HEK293 (cell line): ENCODE measurements at regions not wholly inside any gene's neighbourhood (a gene's known extent, or its start where the extent isn't known, plus 50 kb on each side); places are given as distances from the start of the nearest gene placed in this dataset.

ENCODE experiments used
- KLF9 ChIP-seq: fragments of 450-650 bp; formaldehyde crosslinking; IDR thresholded peaks from 2 replicates; pipeline ENCODE4 v1.5.1; 2016; ENCODE audit warnings: missing biosample characterization, missing genetic modification characterization, low read depth
- ZNF24 ChIP-seq: fragments of 450-650 bp; formaldehyde crosslinking; IDR thresholded peaks from 2 replicates; pipeline ENCODE4 v1.5.1; 2016; ENCODE audit warnings: missing biosample characterization, missing genetic modification characterization
- ZNF274 ChIP-seq, 2 experiments: fragments of 200-500 bp in 1 of 2; fragments of 450-650 bp in 1 of 2; sonication (Bioruptor generic) in 1 of 2; formaldehyde crosslinking in 1 of 2; IDR thresholded peaks; 2 replicates each; pipeline versions ENCODE4 v1.5.1 to v1.6.1; 2014 to 2016; ENCODE audit warnings: borderline replicate concordance in 1 of 2, inconsistent platforms in 1 of 2, low read length in 1 of 2, missing biosample characterization in 1 of 2, missing genetic modification characterization in 1 of 2
- ZNF423 ChIP-seq: fragments of 450-650 bp; formaldehyde crosslinking; IDR thresholded peaks from 2 replicates; pipeline ENCODE4 v1.5.1; 2016; ENCODE audit warnings: missing biosample characterization, missing genetic modification characterization
- ZNF670 ChIP-seq: fragments of 450-650 bp; formaldehyde crosslinking; IDR thresholded peaks from 2 replicates; pipeline ENCODE4 v1.5.1; 2016; ENCODE audit warnings: missing biosample characterization, missing genetic modification characterization, low read depth
- TF ChIP-seq, protein P1 (sequence below): fragments of 450-650 bp; formaldehyde crosslinking; IDR thresholded peaks from 2 replicates; pipeline ENCODE4 v1.5.1; 2016; ENCODE audit warnings: missing biosample characterization, missing genetic modification characterization

DNA sequence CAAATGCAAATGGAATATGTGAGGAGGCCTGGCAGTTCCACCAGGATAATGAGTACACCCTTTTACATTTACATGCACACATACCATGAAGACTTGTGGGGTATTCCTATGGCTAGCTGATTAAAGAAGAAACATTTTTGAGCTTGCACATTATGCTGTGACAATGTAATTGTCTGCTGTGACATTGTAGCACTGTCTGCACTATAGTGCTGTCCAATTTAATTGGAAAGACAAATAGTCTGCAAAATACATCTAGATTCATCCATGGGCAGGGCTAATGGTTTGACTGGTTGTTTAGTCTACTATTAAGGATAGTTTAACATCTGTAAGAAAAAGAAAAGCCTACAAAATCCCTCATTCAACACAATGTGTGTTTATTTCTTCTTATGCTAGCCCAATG, 1005.6 kb upstream of the LRFN5 start:
- no peak for TF ChIP-seq KLF9 (tag by site-specific recombination)
- TF ChIP-seq ZNF24 (tag by site-specific recombination): no peak
- TF ChIP-seq ZNF423 (tag by site-specific recombination): no peak
- TF ChIP-seq, protein P1, sequence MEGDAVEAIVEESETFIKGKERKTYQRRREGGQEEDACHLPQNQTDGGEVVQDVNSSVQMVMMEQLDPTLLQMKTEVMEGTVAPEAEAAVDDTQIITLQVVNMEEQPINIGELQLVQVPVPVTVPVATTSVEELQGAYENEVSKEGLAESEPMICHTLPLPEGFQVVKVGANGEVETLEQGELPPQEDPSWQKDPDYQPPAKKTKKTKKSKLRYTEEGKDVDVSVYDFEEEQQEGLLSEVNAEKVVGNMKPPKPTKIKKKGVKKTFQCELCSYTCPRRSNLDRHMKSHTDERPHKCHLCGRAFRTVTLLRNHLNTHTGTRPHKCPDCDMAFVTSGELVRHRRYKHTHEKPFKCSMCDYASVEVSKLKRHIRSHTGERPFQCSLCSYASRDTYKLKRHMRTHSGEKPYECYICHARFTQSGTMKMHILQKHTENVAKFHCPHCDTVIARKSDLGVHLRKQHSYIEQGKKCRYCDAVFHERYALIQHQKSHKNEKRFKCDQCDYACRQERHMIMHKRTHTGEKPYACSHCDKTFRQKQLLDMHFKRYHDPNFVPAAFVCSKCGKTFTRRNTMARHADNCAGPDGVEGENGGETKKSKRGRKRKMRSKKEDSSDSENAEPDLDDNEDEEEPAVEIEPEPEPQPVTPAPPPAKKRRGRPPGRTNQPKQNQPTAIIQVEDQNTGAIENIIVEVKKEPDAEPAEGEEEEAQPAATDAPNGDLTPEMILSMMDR (tag by site-specific recombination): no peak
- no peak for TF ChIP-seq ZNF274 (IDR thresholded peaks at IDR 0.05; ENCODE audit: low read length)
- no peak for TF ChIP-seq ZNF274 (tag by site-specific recombination; IDR thresholded peaks at IDR 0.05; ENCODE audit: borderline replicate concordance)
- no peak for TF ChIP-seq ZNF670 (tag by site-specific recombination)
